Femur (tissue), 1 donor: ENCODE measurements at regions not wholly inside any gene's neighbourhood (a gene's known extent, or its start where the extent isn't known, plus 50 kb on each side); places are given as distances from the start of the nearest gene placed in this dataset.

Experiments
- DNase-seq: peaks from one replicate; pipeline ENCODE4 v3.0.0-alpha.2; 2017

DNA sequence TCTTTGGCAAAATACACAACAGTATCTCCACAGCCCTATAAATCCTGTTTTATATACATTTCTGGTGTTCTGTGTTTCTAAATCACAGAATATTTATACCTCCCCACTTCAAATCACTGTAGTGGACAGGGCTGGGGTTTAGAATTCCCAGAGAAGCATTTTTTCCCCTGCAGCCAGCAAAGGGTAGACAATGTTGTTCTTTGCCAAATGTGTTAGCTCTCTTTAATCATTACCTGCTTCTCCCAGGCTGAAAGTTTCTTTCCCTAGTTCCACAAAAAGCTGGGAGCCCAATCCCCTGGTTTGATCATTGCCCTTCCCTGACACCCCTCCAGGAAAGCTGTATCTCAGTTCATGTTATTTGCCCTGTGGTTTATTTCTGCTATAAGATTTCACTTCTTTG lies 520.0 kb upstream of the SPHKAP start:
- no peak for DNase-seq

DNA sequence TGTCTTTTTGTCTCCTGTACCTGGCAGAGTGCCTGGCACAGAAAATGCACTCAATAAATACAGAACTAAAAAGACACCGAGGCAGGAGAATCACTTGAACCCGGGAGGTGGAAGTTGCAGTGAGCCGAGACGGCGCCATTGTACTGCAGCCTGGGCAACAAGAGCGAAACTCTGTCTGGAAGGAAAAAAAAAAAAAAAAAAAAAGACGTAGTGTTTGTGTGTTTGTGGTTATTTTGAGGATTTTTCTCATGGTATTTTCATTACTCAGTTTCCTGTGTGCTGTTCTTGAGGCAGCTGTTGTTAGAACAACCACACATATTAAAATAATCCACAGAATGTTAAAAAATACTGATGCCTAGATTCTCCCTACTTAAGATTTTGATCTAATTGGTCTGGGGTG lies 519.2 kb upstream of the SPHKAP start:
- no peak for DNase-seq

DNA sequence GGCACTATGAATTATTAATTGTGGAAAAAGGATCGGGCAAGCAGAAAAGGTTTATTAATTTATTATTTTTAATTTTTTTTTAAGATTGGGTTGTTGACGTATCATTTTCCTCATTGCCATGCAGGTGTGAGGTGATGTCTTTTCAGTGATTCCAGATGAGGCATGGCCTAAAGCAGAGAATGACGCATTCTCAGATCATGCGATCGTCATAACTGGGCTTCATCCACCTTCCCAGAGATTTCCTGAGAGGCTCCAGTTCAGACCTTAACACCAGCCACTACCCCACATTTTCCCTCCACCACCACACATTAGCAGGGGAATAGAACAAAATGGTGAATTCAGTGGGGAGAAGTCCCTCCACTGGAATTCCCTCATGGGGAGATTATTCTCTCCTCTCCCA lies 518.4 kb upstream of the SPHKAP start:
- DNase-seq: no peak

- DNase-seq: no peak
Measured at GRCh38 chr2:228699400-228699799, 517.9 kb upstream of the SPHKAP start.

GRCh38 chr2:228698963-228699362 lies 517.5 kb upstream of the SPHKAP start:
- DNase-seq: no peak

DNA sequence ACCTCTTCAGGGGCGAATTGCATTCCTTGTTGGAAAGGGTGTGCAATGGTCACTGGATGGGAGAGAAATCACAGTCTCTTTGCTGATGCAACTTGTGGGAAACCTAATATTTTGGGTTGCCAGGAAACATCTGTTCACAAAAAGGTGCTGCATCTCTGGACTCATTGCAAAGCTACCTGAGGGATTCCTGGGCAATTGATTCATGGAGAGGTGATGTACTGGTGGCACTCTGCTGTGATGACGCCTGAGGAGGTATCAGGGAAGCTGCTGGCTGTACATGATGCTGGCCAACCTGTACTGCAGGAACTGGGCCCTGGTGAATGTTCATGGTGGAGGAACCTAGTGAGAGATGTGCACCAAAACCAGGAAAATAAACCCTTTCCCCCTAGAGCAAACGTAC lies 516.0 kb upstream of the SPHKAP start:
- DNase-seq: no peak

DNA sequence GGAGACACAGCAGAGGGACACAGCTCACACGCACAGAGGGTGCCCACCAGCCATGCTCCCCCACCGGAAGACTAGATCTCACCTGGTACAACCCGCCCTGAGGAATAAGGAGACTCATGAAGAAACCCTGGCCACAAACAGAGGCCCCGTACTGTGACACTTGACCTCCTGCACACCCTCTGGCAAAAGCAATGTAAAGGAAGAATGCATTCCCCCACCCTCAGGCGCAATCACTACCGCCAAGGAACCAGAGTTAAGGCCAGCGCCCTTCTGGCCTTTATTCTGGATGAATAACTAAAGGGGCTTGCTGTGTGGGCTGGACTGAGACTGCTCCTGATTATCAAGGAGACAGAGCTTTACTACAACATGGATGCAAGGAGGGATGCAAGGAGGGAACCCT lies 509.2 kb upstream of the SPHKAP start:
- no peak for DNase-seq

GRCh38 chr2:228689053-228689452 lies 507.6 kb upstream of the SPHKAP start:
- peak; percentile 55 for DNase-seq

GRCh38 chr2:228688007-228688645 lies 506.6 kb upstream of the SPHKAP start:
- no peak for DNase-seq

- no peak for DNase-seq
Measured at GRCh38 chr2:228681979-228682378, 500.5 kb upstream of the SPHKAP start.

DNA sequence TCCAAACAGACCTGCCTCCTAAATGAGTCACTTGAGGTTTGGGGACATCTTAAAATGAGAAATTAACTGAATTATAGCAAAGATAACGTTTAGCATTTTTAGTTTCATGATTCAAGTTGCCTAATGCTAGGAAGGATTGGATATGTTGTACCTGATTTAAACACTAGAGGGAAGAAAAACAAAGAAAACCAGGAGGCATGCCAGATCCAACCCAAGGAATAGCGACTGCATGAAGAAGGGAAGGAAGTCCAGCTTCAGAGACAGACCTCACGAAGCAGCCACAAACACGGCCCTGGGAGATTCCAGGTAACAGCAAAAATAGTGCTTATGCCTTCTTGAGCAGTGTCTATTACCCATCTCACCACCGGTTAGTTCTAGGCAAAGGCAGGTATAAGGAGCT lies 499.9 kb upstream of the SPHKAP start:
- DNase-seq: no peak

DNA sequence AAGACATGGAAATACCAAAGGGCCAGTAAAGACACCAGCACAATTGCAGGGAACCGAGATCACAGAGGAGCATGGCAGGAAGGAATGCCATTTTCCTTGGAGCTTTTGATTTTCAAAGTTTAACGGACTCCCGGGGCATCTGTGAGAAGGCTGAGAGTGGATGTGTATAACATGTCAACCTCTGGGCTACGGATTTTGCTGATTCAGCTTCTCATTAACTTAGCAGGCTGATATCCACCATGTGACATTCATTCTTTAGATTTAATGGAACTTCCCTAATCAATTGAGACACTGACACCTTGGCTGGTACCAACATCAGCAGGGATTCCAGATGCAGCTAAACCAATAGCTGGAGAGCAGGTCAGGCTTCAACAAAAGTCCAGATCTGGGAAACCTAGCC lies 496.6 kb upstream of the SPHKAP start:
- DNase-seq: no peak

DNA sequence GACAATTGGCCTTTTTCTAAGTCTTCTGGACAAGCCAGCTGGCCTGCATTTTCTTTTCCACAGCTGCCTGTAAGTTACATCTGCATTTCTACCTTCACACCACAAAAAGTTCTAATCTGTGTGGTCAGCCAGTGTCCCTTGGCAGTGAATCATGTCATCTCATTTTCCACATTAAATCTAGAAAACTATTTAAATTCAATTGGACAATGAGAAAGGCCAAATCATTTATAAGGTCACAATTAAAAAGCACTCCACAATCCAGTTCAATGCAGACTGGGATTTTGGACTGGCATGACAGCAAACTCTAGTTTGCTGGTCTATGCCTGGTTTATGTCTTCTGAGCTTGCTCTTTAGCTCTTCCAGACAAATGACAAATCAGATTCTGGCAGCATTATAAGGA lies 494.2 kb upstream of the SPHKAP start:
- peak; percentile 81 for DNase-seq

DNA sequence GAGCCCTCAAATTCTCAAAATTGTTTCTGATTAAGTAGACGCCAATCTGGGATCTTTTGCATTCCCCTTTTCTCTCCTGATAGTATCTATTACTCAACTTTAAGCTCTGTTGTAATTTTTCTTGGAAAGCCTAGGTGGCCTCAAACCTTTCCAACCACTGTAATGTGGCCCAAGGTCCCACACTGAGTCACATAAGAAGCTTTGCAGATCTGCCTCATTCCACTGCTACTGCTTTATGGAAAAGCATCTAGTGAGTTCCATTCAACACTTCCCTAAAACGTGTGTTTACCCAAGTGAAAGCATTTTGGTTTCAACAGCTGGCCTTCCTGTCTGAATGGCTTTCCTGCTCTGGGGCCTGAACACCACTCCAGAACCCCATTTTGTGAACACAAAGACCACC lies 493.6 kb upstream of the SPHKAP start:
- DNase-seq: peak; percentile 79

DNA sequence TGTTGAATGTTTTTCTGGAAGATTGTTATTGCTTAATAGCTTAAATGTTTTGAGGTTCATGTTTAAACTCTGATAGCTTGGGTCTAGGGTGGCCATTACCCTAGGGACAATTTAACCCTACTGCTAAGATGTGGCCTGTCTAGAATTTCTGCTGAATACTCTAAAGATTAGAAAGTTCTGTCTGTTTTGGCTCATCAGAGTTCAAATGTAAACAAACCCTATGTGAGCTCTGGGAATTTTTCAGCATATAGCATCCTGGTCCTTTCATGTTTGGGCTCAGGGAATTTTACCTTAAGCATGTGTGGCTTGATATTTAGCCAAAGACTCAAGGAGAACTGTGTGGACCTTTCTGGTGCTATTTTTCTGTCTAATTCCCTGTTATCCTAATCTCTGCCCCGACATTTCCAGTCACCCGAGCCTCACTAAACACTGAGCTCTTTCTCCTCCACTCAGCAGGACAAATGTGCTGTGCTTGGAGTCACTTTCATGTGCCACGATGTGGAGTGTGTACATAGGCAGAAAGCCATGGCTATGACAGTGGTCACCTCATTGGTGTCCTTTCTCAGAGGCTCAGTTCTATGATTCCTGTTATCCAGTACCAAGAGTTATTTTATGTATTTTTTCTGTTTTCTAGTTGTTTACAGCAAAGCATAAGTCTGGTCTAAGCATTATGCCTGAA lies 492.5 kb upstream of the SPHKAP start:
- DNase-seq: no peak

GRCh38 chr2:228669690-228670089 lies 488.2 kb upstream of the SPHKAP start:
- DNase-seq: peak; percentile 56

DNA sequence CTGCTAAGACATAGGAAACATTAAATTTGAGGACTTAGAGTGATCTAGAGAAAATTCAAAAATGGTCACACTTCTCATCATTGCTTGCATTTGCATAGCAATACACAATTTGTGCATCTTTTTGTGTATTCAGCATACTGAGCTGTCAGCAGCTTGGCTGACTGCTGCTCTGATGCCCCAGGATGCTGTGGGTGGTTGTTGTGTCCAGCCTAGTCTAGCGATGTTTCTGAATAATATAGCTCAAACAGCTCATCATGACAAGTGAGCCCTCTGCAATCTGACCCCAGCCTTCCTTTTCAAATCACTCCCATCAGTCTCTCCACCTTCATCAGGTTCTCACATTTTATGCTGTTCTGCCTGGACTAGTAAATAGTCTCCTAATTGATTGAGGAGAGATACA lies 483.7 kb upstream of the SPHKAP start:
- DNase-seq: no peak

DNA sequence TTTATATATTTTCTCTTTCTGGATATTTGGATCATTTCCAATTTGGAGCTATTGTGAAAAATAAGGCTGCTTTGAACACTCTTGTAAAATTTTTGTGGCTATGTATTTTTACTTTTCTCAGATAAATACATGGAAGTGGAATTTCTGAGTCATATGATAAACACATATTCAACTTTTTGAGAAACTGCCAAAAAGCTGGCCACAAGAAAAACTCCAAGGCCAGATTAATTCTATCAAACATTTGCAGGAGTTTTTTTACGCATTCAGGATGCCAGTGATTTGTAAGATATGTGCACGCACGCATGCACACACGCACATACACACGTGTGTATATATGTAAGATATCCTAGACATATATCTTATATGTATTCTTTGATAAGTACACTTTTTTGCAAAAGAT lies 477.5 kb upstream of the SPHKAP start:
- DNase-seq: no peak

GRCh38 chr2:228657807-228658402 lies 476.4 kb upstream of the SPHKAP start:
- no peak for DNase-seq

GRCh38 chr2:228655331-228655730 lies 473.8 kb upstream of the SPHKAP start:
- DNase-seq: no peak

DNA sequence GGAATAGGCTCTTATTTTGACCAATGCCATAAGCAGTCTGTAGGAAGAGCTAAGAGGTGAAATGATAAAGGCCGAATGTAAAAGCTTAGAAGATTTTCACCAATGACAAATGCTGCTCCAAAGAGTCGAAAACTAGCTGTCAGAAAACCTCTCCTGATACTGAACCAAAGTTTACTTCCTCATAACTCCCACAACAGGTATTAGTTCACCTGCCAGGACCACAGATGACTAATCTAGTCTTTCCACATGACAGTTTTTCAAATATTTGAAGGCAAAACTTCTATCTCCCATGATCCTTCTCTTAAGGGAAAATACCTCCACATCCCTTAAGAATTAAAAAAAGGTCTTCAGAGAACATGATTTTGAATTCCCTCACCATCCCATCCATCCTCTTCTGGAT lies 473.2 kb upstream of the SPHKAP start:
- DNase-seq: no peak

GRCh38 chr2:228653884-228654283 lies 472.4 kb upstream of the SPHKAP start:
- no peak for DNase-seq

DNA sequence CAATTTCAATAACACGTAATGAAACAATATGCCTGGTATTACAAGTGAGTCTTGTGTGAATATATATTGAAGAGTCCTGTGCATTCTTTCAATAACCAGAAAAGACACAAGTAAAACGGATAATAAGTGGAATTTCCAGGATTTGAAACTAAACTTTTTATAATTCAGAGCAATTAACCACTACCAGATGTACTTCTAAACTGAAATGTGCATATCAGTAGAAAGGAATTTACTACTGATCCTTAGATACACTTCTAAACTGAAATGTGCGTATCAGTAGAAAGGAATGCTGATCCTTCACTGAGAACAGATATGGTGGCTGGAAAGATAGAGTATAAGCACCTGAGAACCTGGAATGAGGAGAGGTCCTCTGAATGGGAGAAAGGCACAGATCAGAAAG lies 470.9 kb upstream of the SPHKAP start:
- DNase-seq: no peak

DNA sequence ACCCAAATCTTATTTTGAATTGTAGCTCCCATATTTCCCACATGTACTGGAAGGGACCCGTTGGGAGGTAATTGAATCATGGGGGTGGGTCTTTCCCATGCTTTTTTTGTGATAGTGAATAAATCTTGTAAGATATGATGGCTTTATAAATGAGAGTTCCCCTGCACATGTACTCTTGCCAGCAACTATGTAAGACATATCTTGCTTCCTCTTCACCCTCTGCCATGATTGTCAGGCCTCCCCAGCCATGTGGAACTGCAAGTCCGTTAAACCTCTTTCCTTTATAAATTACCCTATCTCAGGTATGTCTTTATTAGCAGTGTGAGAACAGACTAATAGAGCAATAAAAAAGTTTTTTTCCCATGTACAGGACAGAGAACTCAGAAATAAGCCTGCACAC lies 468.4 kb upstream of the SPHKAP start:
- no peak for DNase-seq

GRCh38 chr2:228649447-228649846 lies 468.0 kb upstream of the SPHKAP start:
- no peak for DNase-seq
